Activated naive CD8-positive, alpha-beta T cell treated with anti-CD3 and anti-CD28 coated beads, Interleukin-2, amount 50 U/mL, for 16 hours (primary cell): ENCODE measurements at regions not wholly inside any gene's neighbourhood (a gene's known extent, or its start where the extent isn't known, plus 50 kb on each side); places are given as distances from the start of the nearest gene placed in this dataset.

Experiments used
- DNase-seq: peaks from one replicate; pipeline ENCODE4 v3.0.0-alpha.2; 2020; ENCODE audit warnings: low read depth, low spot score

GRCh38 chr1:90780981-90781380 lies 63.9 kb upstream of the BARHL2 start:
- DNase-seq = no peak

GRCh38 chr1:90779573-90779972 lies 62.5 kb upstream of the BARHL2 start:
- no peak for DNase-seq

DNA sequence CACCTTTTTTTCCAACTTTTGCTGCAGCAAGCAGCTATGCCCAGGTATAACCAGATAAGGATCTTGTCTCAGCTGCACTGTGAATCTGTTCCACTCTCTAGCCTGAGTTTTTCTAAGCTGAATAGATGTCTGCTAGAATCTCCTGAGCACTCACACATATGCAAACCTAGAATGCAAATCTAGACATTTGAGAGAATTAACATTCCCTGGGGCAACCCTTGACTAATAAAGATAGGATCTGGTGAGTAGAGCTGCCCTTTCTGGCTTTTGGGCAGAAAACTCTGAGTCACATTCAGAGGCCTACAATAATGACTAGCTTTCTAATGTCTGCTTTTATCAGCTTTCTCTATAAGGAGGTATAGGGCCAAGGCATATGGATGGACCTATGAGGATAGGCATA lies 61.4 kb upstream of the BARHL2 start:
- no peak for DNase-seq

GRCh38 chr1:90773812-90774211 lies 56.7 kb upstream of the BARHL2 start:
- no peak for DNase-seq

DNA sequence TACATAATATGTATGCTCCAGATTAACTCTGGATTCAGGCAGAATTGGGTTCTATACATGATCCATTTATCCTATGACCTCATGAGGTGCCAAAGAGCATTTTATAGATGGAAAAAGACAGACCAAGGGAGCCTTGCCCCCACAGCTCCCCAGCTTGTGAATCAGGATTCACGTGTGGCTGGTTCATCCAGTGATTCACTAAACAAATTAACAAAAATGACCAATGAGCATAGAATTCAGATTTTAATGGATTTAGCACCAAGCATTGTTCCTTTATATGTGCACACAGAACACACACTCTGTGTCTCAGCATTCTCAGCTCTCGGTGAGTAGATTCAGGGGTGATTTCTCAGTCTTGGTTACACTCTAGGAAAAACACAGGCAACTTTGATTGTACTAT lies 51.7 kb upstream of the BARHL2 start:
- no peak for DNase-seq

DNA sequence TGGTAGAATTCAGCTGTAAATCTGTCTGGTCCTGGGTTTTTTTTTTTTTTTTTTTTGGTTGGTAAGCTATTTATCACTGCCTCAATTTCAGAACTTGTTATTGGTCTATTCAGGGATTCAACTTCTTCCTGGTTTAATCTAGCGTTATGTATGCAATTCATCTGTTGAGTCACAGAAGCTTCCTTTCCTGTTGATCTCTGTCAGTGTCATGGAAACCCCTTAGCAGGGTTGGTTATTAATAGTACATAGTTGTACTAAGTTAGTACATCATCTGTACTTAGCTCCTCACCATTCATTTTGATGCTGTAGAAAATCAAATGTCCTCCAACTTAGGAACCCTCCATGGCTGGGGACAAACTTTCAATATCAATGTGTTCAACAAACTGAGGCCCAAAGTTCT lies 51.0 kb upstream of the BARHL2 start:
- DNase-seq = no peak
